Parathyroid adenoma (tissue), 2 donors: ENCODE measurements at regions not wholly inside any gene's neighbourhood (a gene's known extent, or its start where the extent isn't known, plus 50 kb on each side); places are given as distances from the start of the nearest gene placed in this dataset.

ENCODE experiments used
- H2AFZ ChIP-seq: fragments of 300-600 bp; sonication (generic); one replicate; pipeline ENCODE4 v1.7.0; 2017; ENCODE audit warnings: antibody characterized with exemption, mild to moderate bottlenecking
- H3K27ac ChIP-seq: fragments of 300-600 bp; sonication (generic); one replicate; pipeline ENCODE4 v1.7.0; 2017
- H3K27me3 ChIP-seq: fragments of 300-600 bp; sonication (generic); one replicate; pipeline ENCODE4 v1.7.0; 2017; ENCODE audit warnings: low read length; ENCODE audit not compliant: control insufficient read depth, insufficient read depth
- H3K36me3 ChIP-seq: fragments of 300-600 bp; sonication (generic); one replicate; pipeline ENCODE4 v1.7.0; 2017; ENCODE audit warnings: low read length; ENCODE audit not compliant: control insufficient read depth, insufficient read depth
- H3K4me1 ChIP-seq: fragments of 300-600 bp; sonication (generic); one replicate; pipeline ENCODE4 v1.7.0; 2017; ENCODE audit warnings: control low read depth
- H3K4me2 ChIP-seq: fragments of 300-600 bp; sonication (generic); one replicate; pipeline ENCODE4 v1.7.0; 2017; ENCODE audit warnings: low read length
- H3K4me3 ChIP-seq: fragments of 300-600 bp; sonication (generic); one replicate; pipeline ENCODE4 v1.7.0; 2017; ENCODE audit warnings: low read depth, low read length
- H3K79me2 ChIP-seq: fragments of 300-600 bp; sonication (generic); one replicate; pipeline ENCODE4 v1.7.0; 2017; ENCODE audit warnings: control low read depth
- H3K9ac ChIP-seq: fragments of 300-600 bp; sonication (generic); one replicate; pipeline ENCODE4 v1.7.0; 2017; ENCODE audit warnings: mild to moderate bottlenecking
- H3K9me3 ChIP-seq: fragments of 300-600 bp; sonication (generic); one replicate; pipeline ENCODE4 v1.7.0; 2017; ENCODE audit warnings: low read length; ENCODE audit not compliant: control insufficient read depth
- TF ChIP-seq, protein P1 (sequence below): fragments of 300-600 bp; sonication (generic); IDR thresholded peaks from one replicate; pipeline ENCODE4 v1.7.0; 2017; ENCODE audit warnings: antibody characterized with exemption, mild to moderate bottlenecking
- donor health status: primary hyperparathyroidism.

DNA sequence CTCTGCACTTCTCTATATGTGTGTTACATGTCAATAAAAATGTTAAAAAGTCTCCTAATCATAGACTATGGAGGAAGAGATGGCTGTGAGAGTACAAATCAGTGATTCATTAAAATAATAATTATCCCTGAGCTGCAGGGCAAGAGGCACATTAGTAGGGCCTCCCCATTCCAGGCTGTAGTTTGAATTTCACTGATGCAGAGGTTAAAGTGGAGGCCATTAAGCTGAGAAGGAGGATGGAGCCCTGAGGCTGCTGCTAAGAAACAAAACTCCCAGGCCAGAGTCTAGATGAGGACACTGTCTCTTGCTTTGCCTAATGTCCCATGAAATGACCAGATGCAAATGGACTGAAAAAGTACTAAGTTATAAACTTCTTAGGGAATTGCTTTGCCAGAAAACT, 89.1 kb upstream of the WDR26 start:
- no peak overlapping the region for H2AFZ ChIP-seq
- H3K4me3 ChIP-seq: no peak overlapping the region
- no peaks in the 10 kb centered on the region for H3K79me2 ChIP-seq
- H3K27me3 ChIP-seq: no peaks in the 10 kb centered on the region
- no peaks in the 10 kb centered on the region for H3K4me1 ChIP-seq
- no peak overlapping the region for H3K27ac ChIP-seq
- no peaks in the 10 kb centered on the region for H3K36me3 ChIP-seq
- H3K9ac ChIP-seq: no peak overlapping the region
- no peak overlapping the region for H3K4me2 ChIP-seq
- TF ChIP-seq, protein P1, sequence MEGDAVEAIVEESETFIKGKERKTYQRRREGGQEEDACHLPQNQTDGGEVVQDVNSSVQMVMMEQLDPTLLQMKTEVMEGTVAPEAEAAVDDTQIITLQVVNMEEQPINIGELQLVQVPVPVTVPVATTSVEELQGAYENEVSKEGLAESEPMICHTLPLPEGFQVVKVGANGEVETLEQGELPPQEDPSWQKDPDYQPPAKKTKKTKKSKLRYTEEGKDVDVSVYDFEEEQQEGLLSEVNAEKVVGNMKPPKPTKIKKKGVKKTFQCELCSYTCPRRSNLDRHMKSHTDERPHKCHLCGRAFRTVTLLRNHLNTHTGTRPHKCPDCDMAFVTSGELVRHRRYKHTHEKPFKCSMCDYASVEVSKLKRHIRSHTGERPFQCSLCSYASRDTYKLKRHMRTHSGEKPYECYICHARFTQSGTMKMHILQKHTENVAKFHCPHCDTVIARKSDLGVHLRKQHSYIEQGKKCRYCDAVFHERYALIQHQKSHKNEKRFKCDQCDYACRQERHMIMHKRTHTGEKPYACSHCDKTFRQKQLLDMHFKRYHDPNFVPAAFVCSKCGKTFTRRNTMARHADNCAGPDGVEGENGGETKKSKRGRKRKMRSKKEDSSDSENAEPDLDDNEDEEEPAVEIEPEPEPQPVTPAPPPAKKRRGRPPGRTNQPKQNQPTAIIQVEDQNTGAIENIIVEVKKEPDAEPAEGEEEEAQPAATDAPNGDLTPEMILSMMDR: no peak
- no peaks in the 10 kb centered on the region for H3K9me3 ChIP-seq

DNA sequence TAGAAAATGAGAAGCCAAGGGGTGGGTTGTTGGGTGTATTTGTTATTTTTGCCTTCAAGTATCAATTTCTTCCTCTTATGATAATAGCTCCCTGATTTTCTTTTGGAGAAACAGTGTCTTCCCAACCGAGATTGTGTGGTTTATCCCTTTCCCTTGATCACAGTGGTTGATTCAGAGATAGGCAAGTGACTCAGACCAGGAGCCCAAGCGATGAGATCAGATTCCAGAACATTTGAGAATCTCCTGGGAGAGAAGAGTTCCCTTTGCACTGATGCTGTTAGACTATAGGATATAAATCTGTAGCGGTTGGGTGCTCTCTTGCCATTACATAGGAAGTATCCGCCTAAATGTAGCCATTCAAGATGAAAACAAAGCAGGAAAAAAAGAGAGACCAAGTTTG, 90.1 kb upstream of the WDR26 start:
- Histone ChIP-seq H2AFZ (no peak overlapping the region), H3K9ac (no peak overlapping the region), H3K9me3 (no peaks in the 10 kb centered on the region), H3K27ac (no peak overlapping the region), H3K36me3 (no peaks in the 10 kb centered on the region), H3K4me1 (no peaks in the 10 kb centered on the region), H3K79me2 (no peaks in the 10 kb centered on the region), H3K27me3 (no peaks in the 10 kb centered on the region), H3K4me2 (no peak overlapping the region), H3K4me3 (no peak overlapping the region)
- TF ChIP-seq, protein P1: no peak

DNA sequence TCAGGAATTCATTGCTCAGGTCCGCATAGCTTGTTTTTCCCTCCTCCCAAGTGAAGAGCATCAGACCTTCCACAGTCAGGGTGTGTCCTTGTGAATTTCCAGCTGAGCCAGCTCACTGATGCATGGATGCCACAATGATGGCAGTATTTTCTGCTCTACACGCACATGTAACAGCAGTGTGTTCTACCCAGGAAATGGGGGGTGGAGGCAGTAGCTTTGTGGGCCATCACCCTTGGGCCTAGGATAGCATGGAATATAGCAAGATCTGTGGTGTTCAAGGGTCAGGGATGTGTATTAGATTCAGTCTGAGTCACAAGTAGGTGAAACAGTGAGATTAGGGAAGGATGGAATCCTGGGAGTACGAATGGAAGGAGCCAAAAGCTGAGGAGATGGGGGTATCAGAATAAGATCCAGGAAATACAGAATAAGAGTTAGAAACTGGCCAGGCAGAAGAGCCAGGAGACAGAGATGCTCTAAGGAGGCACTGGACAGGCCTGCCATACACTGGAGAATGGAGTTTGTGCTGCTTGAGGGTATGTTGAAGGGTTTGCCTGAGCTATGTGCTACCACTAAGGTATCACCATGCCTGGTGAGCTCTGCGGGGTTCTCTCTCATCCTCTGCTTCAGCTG, 90.6 kb upstream of the CNIH3 start:
- no peaks in the 10 kb centered on the region for H3K79me2 ChIP-seq
- H3K9ac ChIP-seq: no peak overlapping the region
- no peaks in the 10 kb centered on the region for H3K27me3 ChIP-seq
- H3K9me3 ChIP-seq: no peaks in the 10 kb centered on the region
- no peaks in the 10 kb centered on the region for H3K4me1 ChIP-seq
- no peaks in the 10 kb centered on the region for H3K36me3 ChIP-seq
- H3K4me2 ChIP-seq: no peak overlapping the region
- no peak overlapping the region for H3K27ac ChIP-seq
- no peak overlapping the region for H2AFZ ChIP-seq
- no peak overlapping the region for H3K4me3 ChIP-seq
- TF ChIP-seq, protein P1: no peak

DNA sequence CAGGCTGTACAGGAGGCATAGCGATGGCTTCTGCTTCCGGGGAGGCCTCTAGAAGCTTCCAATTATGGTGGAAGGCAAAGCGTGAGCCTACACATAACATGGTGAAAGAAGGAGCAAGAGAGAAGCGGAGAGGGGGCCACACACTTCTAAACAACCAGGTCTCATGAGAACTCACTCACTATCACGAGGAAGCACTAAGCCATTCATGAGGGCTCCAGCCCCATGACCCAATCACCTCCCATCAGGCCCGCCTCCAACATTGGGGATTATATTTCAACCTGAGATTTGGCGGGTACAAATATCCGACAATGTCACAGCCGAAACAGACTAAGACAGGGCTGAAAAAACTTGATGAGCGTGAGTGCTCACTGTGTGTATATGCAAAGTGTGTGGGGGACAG, 89.3 kb upstream of the CNIH3 start:
- H3K27me3 ChIP-seq: no peaks in the 10 kb centered on the region

DNA sequence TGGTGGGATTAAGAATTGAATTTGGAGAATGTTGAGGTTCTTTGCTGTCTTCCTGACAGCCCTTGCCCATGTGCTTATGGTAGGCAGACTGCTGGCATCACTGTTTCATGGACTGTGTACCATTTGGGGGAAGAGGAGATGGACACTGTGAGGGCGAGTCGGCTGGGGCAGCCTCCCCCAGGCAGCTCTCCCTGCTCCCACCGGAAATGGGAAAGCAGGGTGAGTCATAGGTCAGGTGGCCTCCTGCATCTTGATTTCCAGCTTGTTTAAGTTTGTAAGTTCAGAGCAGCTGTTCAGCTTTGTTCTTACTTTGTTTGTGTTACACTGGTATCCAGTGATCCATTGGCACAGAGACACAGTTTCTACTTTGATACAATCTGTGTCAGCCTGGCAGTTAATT, 87.2 kb upstream of the CNIH3 start:
- no peak overlapping the region for H2AFZ ChIP-seq
- TF ChIP-seq, protein P1: no peak
- H3K9ac ChIP-seq: no peak overlapping the region
- no peaks in the 10 kb centered on the region for H3K79me2 ChIP-seq
- H3K4me3 ChIP-seq: no peak overlapping the region
- no peaks in the 10 kb centered on the region for H3K9me3 ChIP-seq
- no peaks in the 10 kb centered on the region for H3K4me1 ChIP-seq
- no peak overlapping the region for H3K27ac ChIP-seq
- H3K27me3 ChIP-seq: no peaks in the 10 kb centered on the region
- no peaks in the 10 kb centered on the region for H3K36me3 ChIP-seq
- H3K4me2 ChIP-seq: no peak overlapping the region

More for the DNA sequence above, 89.3 kb upstream of the CNIH3 start:
- no peaks in the 10 kb centered on the region for H3K79me2 ChIP-seq
- H3K9ac ChIP-seq: no peak overlapping the region
- H3K9me3 ChIP-seq: no peaks in the 10 kb centered on the region
- H3K4me1 ChIP-seq: no peaks in the 10 kb centered on the region
- no peak overlapping the region for H3K4me3 ChIP-seq
- TF ChIP-seq, protein P1: no peak
- no peak overlapping the region for H2AFZ ChIP-seq
- H3K36me3 ChIP-seq: no peaks in the 10 kb centered on the region
- no peak overlapping the region for H3K4me2 ChIP-seq
- H3K27ac ChIP-seq: no peak overlapping the region
